SK-N-SH (cell line): ENCODE measurements at regions not wholly inside any gene's neighbourhood (a gene's known extent, or its start where the extent isn't known, plus 50 kb on each side); places are given as distances from the start of the nearest gene placed in this dataset.

Experiments
- CTCF ChIP-seq: fragments of 200-600 bp; sonication (generic); IDR thresholded peaks from 2 replicates; pipeline ENCODE4 v1.6.1; 2017; ENCODE audit warnings: antibody characterized with exemption, mild to moderate bottlenecking, moderate library complexity
- EZH2phosphoT487 ChIP-seq: fragments of 200-600 bp; sonication (generic); IDR thresholded peaks from 2 replicates; pipeline ENCODE4 v1.6.1; 2017; ENCODE audit warnings: low read depth, mixed run types, mild to moderate bottlenecking, antibody characterized with exemption, moderate library complexity, borderline replicate concordance
- JUND ChIP-seq: IDR thresholded peaks from 2 replicates; pipeline ENCODE4 v1.4.0; 2012
- MAX ChIP-seq: IDR thresholded peaks from 2 replicates; pipeline ENCODE4 v1.4.0; 2012; ENCODE audit warnings: low read depth
- MXI1 ChIP-seq: IDR thresholded peaks from 2 replicates; pipeline ENCODE4 v1.6.1; 2012; ENCODE audit warnings: mild to moderate bottlenecking, low read depth, low read length, improper control_type of control experiment
- TAF1 ChIP-seq: IDR thresholded peaks from 2 replicates; pipeline ENCODE4 v1.6.1; 2012; ENCODE audit warnings: low read depth, mild to moderate bottlenecking, low read length, moderate library complexity, borderline replicate concordance

GRCh38 chr12:123064366-123064765 lies 83.9 kb downstream of the ARL6IP4 start:
- TF ChIP-seq JUND (no peak), CTCF (no peak), TAF1 (no peak), MAX (no peak), MXI1 (no peak), EZH2phosphoT487 (no peak)
